HepG2 (cell line): ENCODE measurements at regions not wholly inside any gene's neighbourhood (a gene's known extent, or its start where the extent isn't known, plus 50 kb on each side); places are given as distances from the start of the nearest gene placed in this dataset.

Experiments
- HIC2 ChIP-seq: sonication (generic); formaldehyde crosslinking; IDR thresholded peaks from 2 replicates; pipeline ENCODE4 v1.9.0; 2022; ENCODE audit warnings: low read depth, missing genetic modification reagents
- MTERF4 ChIP-seq: sonication (generic); formaldehyde crosslinking; IDR thresholded peaks from 2 replicates; pipeline ENCODE4 v1.8.0; 2023; ENCODE audit warnings: mild to moderate bottlenecking, missing genetic modification reagents
- RNF219 ChIP-seq: sonication (generic); formaldehyde crosslinking; IDR thresholded peaks from 2 replicates; pipeline ENCODE4 v1.5.0; 2020; ENCODE audit warnings: mild to moderate bottlenecking, missing genetic modification reagents
- ZFP90 ChIP-seq: sonication (generic); formaldehyde crosslinking; IDR thresholded peaks from 2 replicates; pipeline ENCODE4 v1.8.0; 2022; ENCODE audit warnings: missing genetic modification reagents, mild to moderate bottlenecking, inconsistent platforms, borderline replicate concordance
- ZNF383 ChIP-seq: sonication (generic); formaldehyde crosslinking; IDR thresholded peaks from 2 replicates; pipeline ENCODE4 v1.4.0; 2020; ENCODE audit warnings: missing genetic modification reagents, mild to moderate bottlenecking, borderline replicate concordance
- ZNF513 ChIP-seq: sonication (generic); formaldehyde crosslinking; conservative IDR thresholded peaks from 2 replicates; pipeline ENCODE4 v1.5.0; 2020; ENCODE audit warnings: missing genetic modification reagents

GRCh38 chr7:66522518-66522917 is 106.2 kb upstream of the KCTD7 start (continued):
- peak; percentile 82 for TF ChIP-seq HIC2 (CRISPR knock-in tag)
- 0 out of 2 replicates have a peak, but pooled peaks have one; percentile 32 for TF ChIP-seq ZNF383
- no peak for TF ChIP-seq MTERF4 (CRISPR knock-in tag)
- TF ChIP-seq ZNF513 (CRISPR knock-in tag): 0 out of 2 replicates have a peak, but pooled peaks have one; percentile 29
- TF ChIP-seq ZFP90 (CRISPR knock-in tag): 0 out of 2 replicates have a peak, but pooled peaks have one; percentile 25
- no peak for TF ChIP-seq RNF219 (CRISPR knock-in tag)
